SU-DHL-6 (cell line): ENCODE measurements at regions not wholly inside any gene's neighbourhood (a gene's known extent, or its start where the extent isn't known, plus 50 kb on each side); places are given as distances from the start of the nearest gene placed in this dataset.

Source experiments
- H2AFZ ChIP-seq: fragments of 200-600 bp; sonication (generic); 2 replicates; pipeline ENCODE4 v1.6.1; 2014; ENCODE audit warnings: low read depth, mild to moderate bottlenecking, moderate library complexity, mixed read lengths, antibody characterized with exemption, low read length; ENCODE audit not compliant: severe bottlenecking
- H3F3A ChIP-seq: fragments of 200-600 bp; shearing (Covaris generic); 2 replicates; pipeline ENCODE4 v1.6.0; 2016; ENCODE audit warnings: antibody characterized with exemption, mild to moderate bottlenecking; ENCODE audit not compliant: insufficient read depth
- H3K27ac ChIP-seq: fragments of 200-600 bp; sonication (generic); 2 replicates; pipeline ENCODE4 v1.5.1; 2016; ENCODE audit warnings: low read depth, mild to moderate bottlenecking, low read length, moderate library complexity, mixed read lengths
- H3K27me3 ChIP-seq: fragments of 200-600 bp; sonication (generic), shearing (Covaris generic); 2 replicates; pipeline ENCODE4 v1.6.0; 2014; ENCODE audit warnings: mild to moderate bottlenecking, low read length
- H3K36me3 ChIP-seq: fragments of 200-600 bp; sonication (generic); 2 replicates; pipeline ENCODE4 v1.6.1; 2014; ENCODE audit warnings: mild to moderate bottlenecking, low read length, mixed read lengths
- H3K4me2 ChIP-seq: fragments of 300-600, 200-600 bp; shearing (Covaris generic), sonication (generic); 2 replicates; pipeline ENCODE4 v1.6.0; 2014; ENCODE audit warnings: low read length, low read depth, mild to moderate bottlenecking; ENCODE audit not compliant: poor library complexity, severe bottlenecking
- H3K4me3 ChIP-seq: fragments of 200-600 bp; sonication (generic); 2 replicates; pipeline ENCODE4 v1.5.1; 2014; ENCODE audit warnings: antibody characterized with exemption, low read length, mild to moderate bottlenecking, mixed read lengths; ENCODE audit not compliant: insufficient read depth, poor library complexity, severe bottlenecking
- H3K79me2 ChIP-seq: fragments of 200-600 bp; sonication (generic); 2 replicates; pipeline ENCODE4 v1.6.1; 2014; ENCODE audit warnings: mild to moderate bottlenecking, low read length, moderate library complexity; ENCODE audit not compliant: insufficient read depth
- H3K9ac ChIP-seq: fragments of 200-600 bp; sonication (generic); 2 replicates; pipeline ENCODE4 v1.7.0; 2014; ENCODE audit warnings: mild to moderate bottlenecking, low read length
- H3K9me2 ChIP-seq: fragments of 200-600 bp; sonication (generic); replicated peaks from 2 replicates; pipeline ENCODE4 v1.6.1; 2014; ENCODE audit warnings: low read length; ENCODE audit not compliant: insufficient read depth
- H3K9me3 ChIP-seq: fragments of 200-600 bp; sonication (generic); 2 replicates; pipeline ENCODE4 v1.6.1; 2014; ENCODE audit warnings: low read length, mixed read lengths; ENCODE audit not compliant: insufficient read depth
- H4K20me1 ChIP-seq: fragments of 200-600 bp; sonication (generic); 2 replicates; pipeline ENCODE4 v1.6.1; 2014; ENCODE audit warnings: low read depth, mild to moderate bottlenecking, antibody characterized with exemption, low read length, moderate library complexity, mixed read lengths
- CTCF ChIP-seq: fragments of 200-600 bp; sonication (generic); IDR thresholded peaks from one replicate; pipeline ENCODE4 v1.5.1; 2017; ENCODE audit warnings: antibody characterized with exemption, mild to moderate bottlenecking, low read length, moderate library complexity; ENCODE audit not compliant: insufficient read depth, poor library complexity, severe bottlenecking
- EZH2phosphoT487 ChIP-seq: fragments of 200-600 bp; sonication (generic), shearing (Covaris generic); conservative IDR thresholded peaks from 2 replicates; pipeline ENCODE4 v1.6.1; 2018; ENCODE audit warnings: mild to moderate bottlenecking, antibody characterized with exemption, low read length, moderate library complexity, mixed read lengths

DNA sequence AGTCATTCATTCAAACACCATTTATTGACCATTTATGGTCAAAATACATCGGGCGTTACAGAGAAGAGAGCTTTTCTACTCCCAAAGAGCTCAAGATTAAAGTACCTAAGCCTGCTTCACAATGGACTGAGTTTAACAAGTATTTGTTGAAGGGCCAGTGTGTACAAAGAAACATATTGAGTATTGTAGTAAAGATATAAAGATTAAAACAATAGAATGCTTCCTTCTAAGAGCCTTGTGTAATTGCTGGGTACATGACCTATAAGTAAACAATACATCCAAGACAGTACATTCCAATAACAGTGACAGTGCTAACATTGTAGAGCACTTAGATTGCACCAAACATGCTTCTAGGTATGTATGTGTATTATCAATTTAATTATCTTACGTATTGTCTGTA lies 695.5 kb downstream of the PCDH7 start:
- H3K9ac ChIP-seq = no peak overlapping the region
- H3K27me3 ChIP-seq = no peaks in the 10 kb centered on the region
- H4K20me1 ChIP-seq = no peaks in the 10 kb centered on the region
- H3K4me2 ChIP-seq = no peak overlapping the region
- H3K9me3 ChIP-seq = no peaks in the 10 kb centered on the region; the same call in 1 of the 2 replicates
- no peak overlapping the region for H2AFZ ChIP-seq
- no peaks in the 10 kb centered on the region for H3K79me2 ChIP-seq
- TF ChIP-seq CTCF (no peak), EZH2phosphoT487 (no peak)
- H3K4me3 ChIP-seq = no peak overlapping the region
- no peaks in the 10 kb centered on the region for H3F3A ChIP-seq
- no peak overlapping the region for H3K27ac ChIP-seq
- no peaks in the 10 kb centered on the region for H3K36me3 ChIP-seq
- no peaks in the 10 kb centered on the region for H3K9me2 ChIP-seq

DNA sequence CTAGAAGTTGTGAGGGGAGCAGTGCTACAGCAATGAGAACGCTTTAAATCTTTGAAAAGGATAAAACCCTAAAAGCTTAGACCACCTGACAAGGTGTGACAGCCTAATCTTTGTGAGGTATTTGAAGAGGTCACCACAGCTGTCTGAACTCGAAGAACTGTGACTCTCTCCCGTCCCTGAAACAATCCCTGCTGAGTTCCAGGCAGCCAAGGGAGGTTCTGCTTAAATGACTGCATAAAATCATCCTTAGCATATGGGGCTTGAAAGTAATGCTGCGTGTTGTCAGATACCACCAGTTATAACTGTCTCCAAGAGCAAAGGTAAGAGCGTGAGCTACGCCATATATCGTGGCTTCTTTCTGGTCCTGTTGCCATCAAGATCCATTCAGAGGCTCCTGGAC lies 696.3 kb downstream of the PCDH7 start:
- H3K9me3 ChIP-seq = no peaks in the 10 kb centered on the region; the same call in 1 of the 2 replicates
- no peak overlapping the region for H3K9ac ChIP-seq
- H3K4me2 ChIP-seq = no peak overlapping the region
- H4K20me1 ChIP-seq = no peaks in the 10 kb centered on the region
- H3F3A ChIP-seq = no peaks in the 10 kb centered on the region
- no peaks in the 10 kb centered on the region for H3K36me3 ChIP-seq
- no peaks in the 10 kb centered on the region for H3K79me2 ChIP-seq
- peak overlapping the region; percentile 51 for H2AFZ ChIP-seq
- H3K27ac ChIP-seq = no peak overlapping the region
- H3K4me3 ChIP-seq = no peak overlapping the region
- H3K27me3 ChIP-seq = no peaks in the 10 kb centered on the region
- TF ChIP-seq EZH2phosphoT487 = no peak
- TF ChIP-seq CTCF = no peak
- H3K9me2 ChIP-seq = no peaks in the 10 kb centered on the region

DNA sequence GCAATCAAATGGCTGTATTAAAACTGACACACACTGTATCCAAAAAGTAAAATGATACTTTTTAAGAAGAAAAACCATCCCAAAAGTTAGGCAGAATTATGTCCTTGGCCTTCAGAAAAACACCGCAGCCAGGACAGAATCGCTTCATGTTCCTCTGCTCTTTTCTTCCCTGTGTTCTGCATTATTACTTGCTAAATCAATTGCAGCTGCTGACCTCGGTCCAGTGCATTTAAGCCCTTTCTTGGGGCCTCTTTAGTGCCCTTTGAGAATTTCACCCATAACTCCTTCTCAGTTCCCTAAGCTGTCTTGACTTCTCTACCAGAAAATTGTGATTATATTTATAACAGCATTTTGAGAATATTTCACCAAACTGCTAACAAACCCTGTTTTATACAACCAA lies 696.9 kb downstream of the PCDH7 start:
- Histone ChIP-seq H3F3A (no peaks in the 10 kb centered on the region), H3K27ac (no peak overlapping the region), H3K9ac (no peak overlapping the region), H3K79me2 (no peaks in the 10 kb centered on the region), H3K36me3 (no peaks in the 10 kb centered on the region), H3K9me2 (no peaks in the 10 kb centered on the region), H3K4me2 (no peak overlapping the region), H2AFZ (no peak overlapping the region), H3K9me3 (no peaks in the 10 kb centered on the region; the same call in 1 of the 2 replicates), H3K27me3 (no peaks in the 10 kb centered on the region), H4K20me1 (no peaks in the 10 kb centered on the region), H3K4me3 (no peak overlapping the region)
- TF ChIP-seq EZH2phosphoT487 = no peak

DNA sequence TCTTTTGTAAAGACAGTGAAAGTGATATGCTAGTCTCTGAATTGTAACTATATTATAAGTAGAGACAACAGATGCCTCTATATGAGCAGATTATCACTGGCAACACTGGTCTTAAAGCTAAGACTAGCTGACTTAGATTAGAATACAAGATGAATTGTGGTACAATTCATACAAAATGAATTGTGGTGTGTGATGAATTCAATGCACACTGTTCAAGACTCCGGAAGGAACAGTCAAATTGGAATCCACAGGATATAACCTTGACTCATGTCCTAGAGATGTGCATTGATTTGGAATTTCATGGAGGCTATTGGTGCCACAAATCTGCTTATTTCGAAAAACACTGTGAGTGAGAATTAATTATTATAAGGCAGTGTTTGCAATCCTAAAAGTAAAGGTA lies 701.8 kb downstream of the PCDH7 start:
- no peak overlapping the region for H3K4me3 ChIP-seq

More for the DNA sequence above, 701.8 kb downstream of the PCDH7 start:
- Histone ChIP-seq H2AFZ (peak overlapping the region; percentile 60), H3K79me2 (no peaks in the 10 kb centered on the region), H3K9me2 (no peaks in the 10 kb centered on the region), H3K4me2 (no peak overlapping the region), H3K27ac (no peak overlapping the region), H3K9me3 (no peaks in the 10 kb centered on the region), H4K20me1 (no peaks in the 10 kb centered on the region), H3K9ac (no peak overlapping the region), H3K27me3 (no peaks in the 10 kb centered on the region), H3F3A (no peaks in the 10 kb centered on the region), H3K36me3 (no peaks in the 10 kb centered on the region)
- TF ChIP-seq EZH2phosphoT487 (no peak), CTCF (no peak)
